ENCODE measurements at regions not wholly inside any gene's neighbourhood (a gene's known extent, or its start where the extent isn't known, plus 50 kb on each side); places are given as distances from the start of the nearest gene placed in this dataset.

DNA sequence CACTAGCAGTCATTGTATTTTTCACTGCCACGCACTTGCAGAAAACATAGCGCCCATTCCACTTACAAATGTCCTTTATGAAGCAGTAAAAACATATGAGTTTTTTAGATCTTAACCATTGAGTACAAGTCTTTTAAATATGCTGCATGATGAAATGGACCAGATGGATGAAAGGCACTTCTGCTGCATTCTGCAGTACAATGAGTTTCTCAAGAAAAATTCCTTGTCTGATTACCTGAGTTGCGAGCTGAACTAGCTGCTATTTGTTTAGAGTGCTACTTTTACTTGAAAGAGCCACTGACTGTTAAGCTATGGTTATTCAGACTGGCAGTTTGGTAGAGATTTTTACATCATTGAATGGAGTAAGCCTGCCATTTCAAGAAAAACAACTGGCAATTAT is 825.5 kb upstream of the ACVR2A start:
- ATAC-seq = no peak
- H3K4me2 ChIP-seq = no peak overlapping the region

More for the DNA sequence above, 825.5 kb upstream of the ACVR2A start:
- no peaks in the 10 kb centered on the region for H3K79me2 ChIP-seq (replicated peaks; ENCODE audit: insufficient read depth)
- peaks cover 13% of the 10 kb centered on the region for H3K36me3 Mint-ChIP-seq (ENCODE audit: low read depth)
- H3K27me3 ChIP-seq (ENCODE audit: insufficient read depth) = no peaks in the 10 kb centered on the region
- no peak overlapping the region for H3K27ac Mint-ChIP-seq
- no peaks in the 10 kb centered on the region for H4K20me1 ChIP-seq (replicated peaks; ENCODE audit: insufficient read depth)
- peaks cover 14% of the 10 kb centered on the region for H3K9me3 Mint-ChIP-seq
- H3K4me3 ChIP-seq = no peak overlapping the region
- H2AFZ ChIP-seq = peak overlapping the region; percentile 49; the same call in 1 of the 2 replicates
- peaks cover 4% of the 10 kb centered on the region for H3K27me3 Mint-ChIP-seq (ENCODE audit: insufficient read depth, low read depth, poor library complexity)
- DNase-seq (ENCODE audit: low spot score) = no peak
- H3K9me2 ChIP-seq (ENCODE audit: insufficient read depth) = no peaks in the 10 kb centered on the region
- H3K36me3 ChIP-seq (ENCODE audit: insufficient read depth) = peaks cover 10% of the 10 kb centered on the region; the same call in 1 of the 2 replicates
- H3K4me3 Mint-ChIP-seq = no peak overlapping the region
- peaks cover 7% of the 10 kb centered on the region for H3K4me1 Mint-ChIP-seq
- TF ChIP-seq POLR2AphosphoS5 (IDR thresholded peaks at IDR 0.05; ENCODE audit: low read depth) (no peak), ZNF331 (CRISPR knock-in tag; IDR thresholded peaks at IDR 0.05; ENCODE audit: low read depth) (no peak), EZH2phosphoT487 (IDR thresholded peaks at IDR 0.05; ENCODE audit: unreplicated experiment) (no peak), JUNB (IDR thresholded peaks at IDR 0.05; ENCODE audit: unreplicated experiment) (no peak), ZNF114 (CRISPR knock-in tag; IDR thresholded peaks at IDR 0.05) (no peak)
- TF ChIP-seq, protein P1, sequence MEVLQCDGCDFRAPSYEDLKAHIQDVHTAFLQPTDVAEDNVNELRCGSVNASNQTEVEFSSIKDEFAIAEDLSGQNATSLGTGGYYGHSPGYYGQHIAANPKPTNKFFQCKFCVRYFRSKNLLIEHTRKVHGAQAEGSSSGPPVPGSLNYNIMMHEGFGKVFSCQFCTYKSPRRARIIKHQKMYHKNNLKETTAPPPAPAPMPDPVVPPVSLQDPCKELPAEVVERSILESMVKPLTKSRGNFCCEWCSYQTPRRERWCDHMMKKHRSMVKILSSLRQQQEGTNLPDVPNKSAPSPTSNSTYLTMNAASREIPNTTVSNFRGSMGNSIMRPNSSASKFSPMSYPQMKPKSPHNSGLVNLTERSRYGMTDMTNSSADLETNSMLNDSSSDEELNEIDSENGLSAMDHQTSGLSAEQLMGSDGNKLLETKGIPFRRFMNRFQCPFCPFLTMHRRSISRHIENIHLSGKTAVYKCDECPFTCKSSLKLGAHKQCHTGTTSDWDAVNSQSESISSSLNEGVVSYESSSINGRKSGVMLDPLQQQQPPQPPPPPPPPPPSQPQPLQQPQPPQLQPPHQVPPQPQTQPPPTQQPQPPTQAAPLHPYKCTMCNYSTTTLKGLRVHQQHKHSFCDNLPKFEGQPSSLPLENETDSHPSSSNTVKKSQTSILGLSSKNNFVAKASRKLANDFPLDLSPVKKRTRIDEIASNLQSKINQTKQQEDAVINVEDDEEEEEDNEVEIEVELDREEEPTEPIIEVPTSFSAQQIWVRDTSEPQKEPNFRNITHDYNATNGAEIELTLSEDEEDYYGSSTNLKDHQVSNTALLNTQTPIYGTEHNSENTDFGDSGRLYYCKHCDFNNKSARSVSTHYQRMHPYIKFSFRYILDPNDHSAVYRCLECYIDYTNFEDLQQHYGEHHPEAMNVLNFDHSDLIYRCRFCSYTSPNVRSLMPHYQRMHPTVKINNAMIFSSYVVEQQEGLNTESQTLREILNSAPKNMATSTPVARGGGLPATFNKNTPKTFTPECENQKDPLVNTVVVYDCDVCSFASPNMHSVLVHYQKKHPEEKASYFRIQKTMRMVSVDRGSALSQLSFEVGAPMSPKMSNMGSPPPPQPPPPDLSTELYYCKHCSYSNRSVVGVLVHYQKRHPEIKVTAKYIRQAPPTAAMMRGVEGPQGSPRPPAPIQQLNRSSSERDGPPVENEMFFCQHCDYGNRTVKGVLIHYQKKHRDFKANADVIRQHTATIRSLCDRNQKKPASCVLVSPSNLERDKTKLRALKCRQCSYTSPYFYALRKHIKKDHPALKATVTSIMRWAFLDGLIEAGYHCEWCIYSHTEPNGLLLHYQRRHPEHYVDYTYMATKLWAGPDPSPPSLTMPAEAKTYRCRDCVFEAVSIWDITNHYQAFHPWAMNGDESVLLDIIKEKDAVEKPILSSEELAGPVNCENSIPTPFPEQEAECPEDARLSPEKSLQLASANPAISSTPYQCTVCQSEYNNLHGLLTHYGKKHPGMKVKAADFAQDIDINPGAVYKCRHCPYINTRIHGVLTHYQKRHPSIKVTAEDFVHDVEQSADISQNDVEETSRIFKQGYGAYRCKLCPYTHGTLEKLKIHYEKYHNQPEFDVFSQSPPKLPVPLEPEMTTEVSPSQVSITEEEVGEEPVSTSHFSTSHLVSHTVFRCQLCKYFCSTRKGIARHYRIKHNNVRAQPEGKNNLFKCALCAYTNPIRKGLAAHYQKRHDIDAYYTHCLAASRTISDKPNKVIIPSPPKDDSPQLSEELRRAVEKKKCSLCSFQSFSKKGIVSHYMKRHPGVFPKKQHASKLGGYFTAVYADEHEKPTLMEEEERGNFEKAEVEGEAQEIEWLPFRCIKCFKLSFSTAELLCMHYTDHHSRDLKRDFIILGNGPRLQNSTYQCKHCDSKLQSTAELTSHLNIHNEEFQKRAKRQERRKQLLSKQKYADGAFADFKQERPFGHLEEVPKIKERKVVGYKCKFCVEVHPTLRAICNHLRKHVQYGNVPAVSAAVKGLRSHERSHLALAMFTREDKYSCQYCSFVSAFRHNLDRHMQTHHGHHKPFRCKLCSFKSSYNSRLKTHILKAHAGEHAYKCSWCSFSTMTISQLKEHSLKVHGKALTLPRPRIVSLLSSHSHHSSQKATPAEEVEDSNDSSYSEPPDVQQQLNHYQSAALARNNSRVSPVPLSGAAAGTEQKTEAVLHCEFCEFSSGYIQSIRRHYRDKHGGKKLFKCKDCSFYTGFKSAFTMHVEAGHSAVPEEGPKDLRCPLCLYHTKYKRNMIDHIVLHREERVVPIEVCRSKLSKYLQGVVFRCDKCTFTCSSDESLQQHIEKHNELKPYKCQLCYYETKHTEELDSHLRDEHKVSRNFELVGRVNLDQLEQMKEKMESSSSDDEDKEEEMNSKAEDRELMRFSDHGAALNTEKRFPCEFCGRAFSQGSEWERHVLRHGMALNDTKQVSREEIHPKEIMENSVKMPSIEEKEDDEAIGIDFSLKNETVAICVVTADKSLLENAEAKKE (CRISPR knock-in tag; IDR thresholded peaks at IDR 0.05) = no peak
- TF ChIP-seq, protein P2, sequence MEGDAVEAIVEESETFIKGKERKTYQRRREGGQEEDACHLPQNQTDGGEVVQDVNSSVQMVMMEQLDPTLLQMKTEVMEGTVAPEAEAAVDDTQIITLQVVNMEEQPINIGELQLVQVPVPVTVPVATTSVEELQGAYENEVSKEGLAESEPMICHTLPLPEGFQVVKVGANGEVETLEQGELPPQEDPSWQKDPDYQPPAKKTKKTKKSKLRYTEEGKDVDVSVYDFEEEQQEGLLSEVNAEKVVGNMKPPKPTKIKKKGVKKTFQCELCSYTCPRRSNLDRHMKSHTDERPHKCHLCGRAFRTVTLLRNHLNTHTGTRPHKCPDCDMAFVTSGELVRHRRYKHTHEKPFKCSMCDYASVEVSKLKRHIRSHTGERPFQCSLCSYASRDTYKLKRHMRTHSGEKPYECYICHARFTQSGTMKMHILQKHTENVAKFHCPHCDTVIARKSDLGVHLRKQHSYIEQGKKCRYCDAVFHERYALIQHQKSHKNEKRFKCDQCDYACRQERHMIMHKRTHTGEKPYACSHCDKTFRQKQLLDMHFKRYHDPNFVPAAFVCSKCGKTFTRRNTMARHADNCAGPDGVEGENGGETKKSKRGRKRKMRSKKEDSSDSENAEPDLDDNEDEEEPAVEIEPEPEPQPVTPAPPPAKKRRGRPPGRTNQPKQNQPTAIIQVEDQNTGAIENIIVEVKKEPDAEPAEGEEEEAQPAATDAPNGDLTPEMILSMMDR (conservative IDR thresholded peaks at IDR 0.05; ENCODE audit: low read depth in 2 of 2) = no peak
- TF ChIP-seq, protein P3, sequence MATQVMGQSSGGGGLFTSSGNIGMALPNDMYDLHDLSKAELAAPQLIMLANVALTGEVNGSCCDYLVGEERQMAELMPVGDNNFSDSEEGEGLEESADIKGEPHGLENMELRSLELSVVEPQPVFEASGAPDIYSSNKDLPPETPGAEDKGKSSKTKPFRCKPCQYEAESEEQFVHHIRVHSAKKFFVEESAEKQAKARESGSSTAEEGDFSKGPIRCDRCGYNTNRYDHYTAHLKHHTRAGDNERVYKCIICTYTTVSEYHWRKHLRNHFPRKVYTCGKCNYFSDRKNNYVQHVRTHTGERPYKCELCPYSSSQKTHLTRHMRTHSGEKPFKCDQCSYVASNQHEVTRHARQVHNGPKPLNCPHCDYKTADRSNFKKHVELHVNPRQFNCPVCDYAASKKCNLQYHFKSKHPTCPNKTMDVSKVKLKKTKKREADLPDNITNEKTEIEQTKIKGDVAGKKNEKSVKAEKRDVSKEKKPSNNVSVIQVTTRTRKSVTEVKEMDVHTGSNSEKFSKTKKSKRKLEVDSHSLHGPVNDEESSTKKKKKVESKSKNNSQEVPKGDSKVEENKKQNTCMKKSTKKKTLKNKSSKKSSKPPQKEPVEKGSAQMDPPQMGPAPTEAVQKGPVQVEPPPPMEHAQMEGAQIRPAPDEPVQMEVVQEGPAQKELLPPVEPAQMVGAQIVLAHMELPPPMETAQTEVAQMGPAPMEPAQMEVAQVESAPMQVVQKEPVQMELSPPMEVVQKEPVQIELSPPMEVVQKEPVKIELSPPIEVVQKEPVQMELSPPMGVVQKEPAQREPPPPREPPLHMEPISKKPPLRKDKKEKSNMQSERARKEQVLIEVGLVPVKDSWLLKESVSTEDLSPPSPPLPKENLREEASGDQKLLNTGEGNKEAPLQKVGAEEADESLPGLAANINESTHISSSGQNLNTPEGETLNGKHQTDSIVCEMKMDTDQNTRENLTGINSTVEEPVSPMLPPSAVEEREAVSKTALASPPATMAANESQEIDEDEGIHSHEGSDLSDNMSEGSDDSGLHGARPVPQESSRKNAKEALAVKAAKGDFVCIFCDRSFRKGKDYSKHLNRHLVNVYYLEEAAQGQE (IDR thresholded peaks at IDR 0.05; ENCODE audit: unreplicated experiment) = no peak
- no peaks in the 10 kb centered on the region for H3F3A ChIP-seq (replicated peaks; ENCODE audit: low read depth)
- peaks cover 14% of the 10 kb centered on the region for H3K4me1 ChIP-seq (ENCODE audit: insufficient read depth)
- no peak overlapping the region for H3K27ac ChIP-seq (ENCODE audit: low read depth)

Data from GM23338 (cell line).